ENCODE measurements at regions not wholly inside any gene's neighbourhood (a gene's known extent, or its start where the extent isn't known, plus 50 kb on each side); places are given as distances from the start of the nearest gene placed in this dataset.

DNA sequence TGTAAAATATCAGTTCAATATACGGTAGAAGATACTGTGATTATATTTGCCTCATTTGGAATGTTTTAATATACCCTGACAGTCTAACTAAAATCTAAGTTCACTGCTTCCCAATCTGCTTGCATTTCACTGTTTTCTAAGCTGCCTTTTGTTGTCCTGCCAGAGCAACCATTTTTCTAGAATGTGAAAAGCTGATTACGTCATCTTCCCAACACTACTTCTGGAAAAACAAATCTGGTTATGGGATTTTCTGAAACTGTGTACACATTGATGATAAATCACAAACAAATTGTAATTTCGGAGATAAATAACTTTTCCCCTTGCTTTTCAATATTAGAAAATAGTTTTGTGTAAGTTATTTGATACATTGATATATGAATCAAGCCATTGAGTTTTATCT is 1529.0 kb downstream of the CDH11 start:
- Mint-ChIP-seq H3K27me3 (no peaks in the 10 kb centered on the region), H3K9me3 (peaks cover 3 to 28% (median 14%) of the 10 kb centered on the region in 8 donors), H3K4me3 (no peak overlapping the region), H3K36me3 (no peaks in the 10 kb centered on the region), H3K4me1 (no peaks in the 10 kb centered on the region), H3K27ac (no peak overlapping the region)
- no peak overlapping the region for H3K4me3 ChIP-seq (ENCODE audit: low read length in 2 of 2)
- H3K27me3 ChIP-seq (ENCODE audit: insufficient read depth, low read length) = no peaks in the 10 kb centered on the region
- no peak overlapping the region for H3K27ac ChIP-seq (ENCODE audit: low read depth, low read length)
- no peaks in the 10 kb centered on the region for H3K9me3 ChIP-seq (ENCODE audit: control insufficient read depth in 1 of 2, low read length in 2 of 2)
- H3K36me3 ChIP-seq (ENCODE audit: insufficient read depth, low read length) = no peaks in the 10 kb centered on the region
- intact Hi-C loops (cut with micrococcal nuclease) = no loop called here
- ChIA-PET CTCF (ENCODE audit: partially characterized antibody) (no interaction called here), POLR2A (ENCODE audit: partially characterized antibody) (no interaction called here)
- H3K4me1 ChIP-seq (ENCODE audit: insufficient read depth, low read length) = no peaks in the 10 kb centered on the region
- no peak for DNase-seq

DNA sequence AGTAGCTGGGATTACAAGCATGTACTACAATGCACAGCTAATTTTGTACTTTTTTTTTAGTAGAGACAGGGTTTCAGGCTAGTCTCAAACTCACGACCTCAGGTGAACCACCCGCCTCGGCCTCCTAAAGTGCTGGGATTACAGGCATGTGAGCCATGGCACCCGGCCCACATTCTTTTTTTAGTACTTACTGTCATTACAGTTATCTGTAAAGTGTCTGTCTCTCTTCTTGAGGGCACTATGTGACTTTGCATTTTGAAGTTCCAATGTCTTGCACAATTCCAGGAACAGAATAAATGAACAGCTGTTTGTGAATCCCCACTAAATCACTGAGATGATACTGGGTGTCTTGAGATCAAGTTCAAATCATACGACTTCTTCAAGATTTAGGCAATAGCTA is 1540.3 kb downstream of the CDH11 start:
- Mint-ChIP-seq H3K4me3 (no peak overlapping the region), H3K27me3 (no peaks in the 10 kb centered on the region), H3K27ac (no peak overlapping the region), H3K36me3 (no peaks in the 10 kb centered on the region), H3K9me3 (peaks cover 0 to 32% (median 7%) of the 10 kb centered on the region in 8 donors), H3K4me1 (no peaks in the 10 kb centered on the region)
- ChIA-PET POLR2A (ENCODE audit: partially characterized antibody) (no interaction called here), CTCF (ENCODE audit: partially characterized antibody) (no interaction called here)
- peaks cover 0 to 5% of the 10 kb centered on the region in 2 donors for H3K9me3 ChIP-seq (ENCODE audit: control insufficient read depth in 1 of 2, low read length in 2 of 2)
- H3K4me3 ChIP-seq (ENCODE audit: low read length in 2 of 2) = no peak overlapping the region
- H3K36me3 ChIP-seq (ENCODE audit: insufficient read depth, low read length) = no peaks in the 10 kb centered on the region
- DNase-seq = no peak
- no peak overlapping the region for H3K27ac ChIP-seq (ENCODE audit: low read depth, low read length)
- no peaks in the 10 kb centered on the region for H3K4me1 ChIP-seq (ENCODE audit: insufficient read depth, low read length)
- no peaks in the 10 kb centered on the region for H3K27me3 ChIP-seq (ENCODE audit: insufficient read depth, low read length)
- intact Hi-C loops (cut with micrococcal nuclease) = no loop called here

GRCh38 chr16:63578791-63579190 is 1542.6 kb upstream of the CDH8 start:
- CTCF ChIA-PET (ENCODE audit: partially characterized antibody) = no interaction called here
- POLR2A ChIA-PET (ENCODE audit: partially characterized antibody) = no interaction called here
- Histone ChIP-seq H3K9me3 (ENCODE audit: control insufficient read depth in 1 of 2, low read length in 2 of 2) (peaks cover 0 to 5% of the 10 kb centered on the region in 2 donors), H3K4me1 (ENCODE audit: insufficient read depth, low read length) (no peaks in the 10 kb centered on the region), H3K4me3 (ENCODE audit: low read length in 2 of 2) (no peak overlapping the region), H3K27me3 (ENCODE audit: insufficient read depth, low read length) (no peaks in the 10 kb centered on the region), H3K27ac (ENCODE audit: low read depth, low read length) (no peak overlapping the region), H3K36me3 (ENCODE audit: insufficient read depth, low read length) (no peaks in the 10 kb centered on the region)
- H3K4me1 Mint-ChIP-seq = no peaks in the 10 kb centered on the region
- peaks cover 0 to 29% (median 14%) of the 10 kb centered on the region in 8 donors for H3K9me3 Mint-ChIP-seq
- intact Hi-C loops (cut with micrococcal nuclease) = no loop called here
- no peak overlapping the region for H3K27ac Mint-ChIP-seq
- no peaks in the 10 kb centered on the region for H3K27me3 Mint-ChIP-seq
- DNase-seq = no peak
- no peak overlapping the region for H3K4me3 Mint-ChIP-seq
- no peaks in the 10 kb centered on the region for H3K36me3 Mint-ChIP-seq

GRCh38 chr16:63577891-63578290 is 1541.7 kb upstream of the CDH8 start:
- intact Hi-C loops (cut with micrococcal nuclease) = no loop called here
- no peaks in the 10 kb centered on the region for H3K27me3 ChIP-seq (ENCODE audit: insufficient read depth, low read length)
- no peaks in the 10 kb centered on the region for H3K4me1 ChIP-seq (ENCODE audit: insufficient read depth, low read length)
- Mint-ChIP-seq H3K4me3 (no peak overlapping the region), H3K4me1 (no peaks in the 10 kb centered on the region), H3K9me3 (peaks cover 0 to 31% (median 15%) of the 10 kb centered on the region in 8 donors), H3K27me3 (no peaks in the 10 kb centered on the region), H3K36me3 (no peaks in the 10 kb centered on the region), H3K27ac (no peak overlapping the region)
- H3K27ac ChIP-seq (ENCODE audit: low read depth, low read length) = no peak overlapping the region
- H3K4me3 ChIP-seq (ENCODE audit: low read length in 2 of 2) = no peak overlapping the region
- CTCF ChIA-PET (ENCODE audit: partially characterized antibody) = no interaction called here
- peaks cover 0 to 5% of the 10 kb centered on the region in 2 donors for H3K9me3 ChIP-seq (ENCODE audit: control insufficient read depth in 1 of 2, low read length in 2 of 2)
- H3K36me3 ChIP-seq (ENCODE audit: insufficient read depth, low read length) = no peaks in the 10 kb centered on the region
- no peak for DNase-seq
- POLR2A ChIA-PET (ENCODE audit: partially characterized antibody) = no interaction called here

GRCh38 chr16:63575041-63575440 is 1538.8 kb upstream of the CDH8 start:
- ChIA-PET CTCF (ENCODE audit: partially characterized antibody) (no interaction called here), POLR2A (ENCODE audit: partially characterized antibody) (no interaction called here)
- no peaks in the 10 kb centered on the region for H3K27me3 ChIP-seq (ENCODE audit: insufficient read depth, low read length)
- Mint-ChIP-seq H3K9me3 (peaks cover 0 to 31% (median 14%) of the 10 kb centered on the region in 8 donors), H3K4me1 (no peaks in the 10 kb centered on the region), H3K27me3 (no peaks in the 10 kb centered on the region), H3K27ac (no peak overlapping the region), H3K4me3 (no peak overlapping the region), H3K36me3 (no peaks in the 10 kb centered on the region)
- no peak overlapping the region for H3K27ac ChIP-seq (ENCODE audit: low read depth, low read length)
- H3K4me3 ChIP-seq (ENCODE audit: low read length in 2 of 2) = no peak overlapping the region
- H3K9me3 ChIP-seq (ENCODE audit: control insufficient read depth in 1 of 2, low read length in 2 of 2) = no peaks in the 10 kb centered on the region
- H3K36me3 ChIP-seq (ENCODE audit: insufficient read depth, low read length) = no peaks in the 10 kb centered on the region
- no peak for DNase-seq
- intact Hi-C loops (cut with micrococcal nuclease) = no loop called here
- no peaks in the 10 kb centered on the region for H3K4me1 ChIP-seq (ENCODE audit: insufficient read depth, low read length)

DNA sequence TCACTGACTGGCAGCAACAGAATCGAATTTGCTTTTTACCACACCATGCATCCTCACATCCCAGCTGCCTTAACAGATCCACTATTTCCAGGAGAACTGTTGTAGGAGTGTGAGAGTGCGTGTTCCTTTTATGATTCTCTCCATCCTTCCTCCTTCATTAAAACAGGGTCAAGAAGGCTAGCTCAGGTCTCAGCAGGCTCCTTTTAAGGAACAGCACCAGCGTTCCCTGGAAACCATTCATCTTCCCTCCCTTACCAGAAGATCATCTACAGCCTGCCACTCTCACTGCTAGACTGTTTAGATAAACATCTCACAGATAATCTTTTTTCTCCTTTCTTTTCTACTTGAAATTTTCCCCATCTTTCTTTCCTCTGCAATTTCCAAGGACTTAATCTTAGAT is 1531.9 kb upstream of the CDH8 start:
- Mint-ChIP-seq H3K4me1 (no peaks in the 10 kb centered on the region), H3K36me3 (no peaks in the 10 kb centered on the region), H3K9me3 (peaks cover 2 to 35% (median 14%) of the 10 kb centered on the region in 8 donors), H3K4me3 (no peak overlapping the region), H3K27ac (no peak overlapping the region), H3K27me3 (no peaks in the 10 kb centered on the region)
- no peaks in the 10 kb centered on the region for H3K27me3 ChIP-seq (ENCODE audit: insufficient read depth, low read length)
- H3K4me1 ChIP-seq (ENCODE audit: insufficient read depth, low read length) = no peaks in the 10 kb centered on the region
- H3K4me3 ChIP-seq (ENCODE audit: low read length in 2 of 2) = no peak overlapping the region
- H3K9me3 ChIP-seq (ENCODE audit: control insufficient read depth in 1 of 2, low read length in 2 of 2) = no peaks in the 10 kb centered on the region
- ChIA-PET POLR2A (ENCODE audit: partially characterized antibody) (no interaction called here), CTCF (ENCODE audit: partially characterized antibody) (no interaction called here)
- no peaks in the 10 kb centered on the region for H3K36me3 ChIP-seq (ENCODE audit: insufficient read depth, low read length)
- DNase-seq = no peak
- H3K27ac ChIP-seq (ENCODE audit: low read depth, low read length) = no peak overlapping the region
- intact Hi-C loops (cut with micrococcal nuclease) = no loop called here

- peaks cover 2 to 37% (median 22%) of the 10 kb centered on the region in 8 donors for H3K9me3 Mint-ChIP-seq
- Histone ChIP-seq H3K36me3 (ENCODE audit: insufficient read depth, low read length) (no peaks in the 10 kb centered on the region), H3K4me3 (ENCODE audit: low read length in 2 of 2) (no peak overlapping the region), H3K27me3 (ENCODE audit: insufficient read depth, low read length) (no peaks in the 10 kb centered on the region), H3K9me3 (ENCODE audit: control insufficient read depth in 1 of 2, low read length in 2 of 2) (no peaks in the 10 kb centered on the region), H3K4me1 (ENCODE audit: insufficient read depth, low read length) (no peaks in the 10 kb centered on the region), H3K27ac (ENCODE audit: low read depth, low read length) (no peak overlapping the region)
- CTCF ChIA-PET (ENCODE audit: partially characterized antibody) = no interaction called here
- no peaks in the 10 kb centered on the region for H3K4me1 Mint-ChIP-seq
- no peak overlapping the region for H3K4me3 Mint-ChIP-seq
- H3K27ac Mint-ChIP-seq = no peak overlapping the region
- intact Hi-C loops (cut with micrococcal nuclease) = no loop called here
- POLR2A ChIA-PET (ENCODE audit: partially characterized antibody) = no interaction called here
- no peak for DNase-seq
- no peaks in the 10 kb centered on the region for H3K27me3 Mint-ChIP-seq
- H3K36me3 Mint-ChIP-seq = no peaks in the 10 kb centered on the region
Observed at GRCh38 chr16:63563819-63564505, 1527.7 kb upstream of the CDH8 start.

GRCh38 chr16:63553980-63554379 is 1517.7 kb upstream of the CDH8 start:
- ChIA-PET POLR2A (ENCODE audit: partially characterized antibody) (no interaction called here), CTCF (ENCODE audit: partially characterized antibody) (no interaction called here)
- H3K9me3 Mint-ChIP-seq = peaks cover 2 to 22% (median 13%) of the 10 kb centered on the region in 8 donors

More at GRCh38 chr16:63553980-63554379, 1517.7 kb upstream of the CDH8 start:
- Mint-ChIP-seq H3K27ac (no peak overlapping the region), H3K36me3 (no peaks in the 10 kb centered on the region), H3K4me3 (no peak overlapping the region), H3K4me1 (no peaks in the 10 kb centered on the region), H3K27me3 (no peaks in the 10 kb centered on the region)
- DNase-seq = no peak
- intact Hi-C loops (cut with micrococcal nuclease) = no loop called here
- Histone ChIP-seq H3K27me3 (ENCODE audit: insufficient read depth, low read length) (no peaks in the 10 kb centered on the region), H3K4me1 (ENCODE audit: insufficient read depth, low read length) (no peaks in the 10 kb centered on the region), H3K9me3 (ENCODE audit: control insufficient read depth in 1 of 2, low read length in 2 of 2) (no peaks in the 10 kb centered on the region), H3K4me3 (ENCODE audit: low read length in 2 of 2) (no peak overlapping the region), H3K36me3 (ENCODE audit: insufficient read depth, low read length) (no peaks in the 10 kb centered on the region), H3K27ac (ENCODE audit: low read depth, low read length) (no peak overlapping the region)
